ENCODE measurements at regions not wholly inside any gene's neighbourhood (a gene's known extent, or its start where the extent isn't known, plus 50 kb on each side); places are given as distances from the start of the nearest gene placed in this dataset.

DNA sequence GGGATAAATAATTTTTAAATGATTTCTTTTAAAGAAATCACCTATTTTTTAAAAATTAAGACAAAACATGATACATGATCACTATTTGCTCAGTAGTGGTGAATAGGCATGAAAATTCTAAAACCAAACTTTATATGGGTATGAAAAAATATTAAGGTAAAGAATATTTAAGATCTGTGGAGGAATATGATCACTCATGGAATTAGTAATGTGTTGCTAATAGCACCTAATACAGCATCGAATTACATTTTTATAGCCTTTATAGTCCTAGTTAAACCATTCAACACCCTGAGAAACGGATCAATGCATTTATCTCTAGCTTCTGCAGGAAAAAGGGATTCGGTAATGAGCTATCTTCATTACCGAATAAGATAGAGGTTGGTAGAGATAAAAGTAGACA is 373.9 kb downstream of the LRRIQ3 start:
- no peaks in the 10 kb centered on the region for H4K20me1 ChIP-seq (ENCODE audit: insufficient read depth, low read length)
- H3K36me3 Mint-ChIP-seq, result no peaks in the 10 kb centered on the region
- H3K79me2 ChIP-seq (ENCODE audit: insufficient read depth, low read length), result no peaks in the 10 kb centered on the region
- H3K4me1 ChIP-seq (ENCODE audit: control insufficient read depth in 1 of 2, insufficient read depth in 2 of 2, low read length in 2 of 2), result no peaks in the 10 kb centered on the region
- no peak overlapping the region for H3K4me2 ChIP-seq (replicated peaks; ENCODE audit: extremely low read depth, low read length, poor library complexity, severe bottlenecking)
- TF ChIP-seq, protein P1, sequence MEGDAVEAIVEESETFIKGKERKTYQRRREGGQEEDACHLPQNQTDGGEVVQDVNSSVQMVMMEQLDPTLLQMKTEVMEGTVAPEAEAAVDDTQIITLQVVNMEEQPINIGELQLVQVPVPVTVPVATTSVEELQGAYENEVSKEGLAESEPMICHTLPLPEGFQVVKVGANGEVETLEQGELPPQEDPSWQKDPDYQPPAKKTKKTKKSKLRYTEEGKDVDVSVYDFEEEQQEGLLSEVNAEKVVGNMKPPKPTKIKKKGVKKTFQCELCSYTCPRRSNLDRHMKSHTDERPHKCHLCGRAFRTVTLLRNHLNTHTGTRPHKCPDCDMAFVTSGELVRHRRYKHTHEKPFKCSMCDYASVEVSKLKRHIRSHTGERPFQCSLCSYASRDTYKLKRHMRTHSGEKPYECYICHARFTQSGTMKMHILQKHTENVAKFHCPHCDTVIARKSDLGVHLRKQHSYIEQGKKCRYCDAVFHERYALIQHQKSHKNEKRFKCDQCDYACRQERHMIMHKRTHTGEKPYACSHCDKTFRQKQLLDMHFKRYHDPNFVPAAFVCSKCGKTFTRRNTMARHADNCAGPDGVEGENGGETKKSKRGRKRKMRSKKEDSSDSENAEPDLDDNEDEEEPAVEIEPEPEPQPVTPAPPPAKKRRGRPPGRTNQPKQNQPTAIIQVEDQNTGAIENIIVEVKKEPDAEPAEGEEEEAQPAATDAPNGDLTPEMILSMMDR (IDR thresholded peaks at IDR 0.05), result no peak
- H3K27ac Mint-ChIP-seq, result no peak overlapping the region
- no peaks in the 10 kb centered on the region for H3K9me3 ChIP-seq (replicated peaks in 1 of 2; ENCODE audit: control insufficient read depth in 1 of 2, insufficient read depth in 1 of 2, low read length in 2 of 2)
- H3K9me3 Mint-ChIP-seq, result no peaks in the 10 kb centered on the region
- no peaks in the 10 kb centered on the region for H3K36me3 ChIP-seq (replicated peaks in 1 of 2; ENCODE audit: control insufficient read depth in 1 of 2, insufficient read depth in 2 of 2, low read length in 2 of 2)
- H3K4me1 Mint-ChIP-seq, result no peaks in the 10 kb centered on the region
- intact Hi-C loops (cut with micrococcal nuclease), result no loop called here
- H3K27ac ChIP-seq (ENCODE audit: low read depth in 1 of 2, low read length in 2 of 2), result no peak overlapping the region
- no peak for DNase-seq
- H2AFZ ChIP-seq (ENCODE audit: insufficient read depth, low read depth, low read length, poor library complexity, severe bottlenecking), result no peak overlapping the region
- H3K4me3 ChIP-seq (replicated peaks in 1 of 3; ENCODE audit: low read depth in 2 of 3, low read length in 3 of 3), result no peak overlapping the region
- no CpG with 5 or more reads among the region's 4 CpGs for WGBS (ENCODE audit: insufficient coverage)
- no peaks in the 10 kb centered on the region for H3K27me3 Mint-ChIP-seq (ENCODE audit: low read depth in 3 of 3)
- no peak overlapping the region for H3K4me3 Mint-ChIP-seq
- H3K27me3 ChIP-seq (ENCODE audit: control insufficient read depth in 2 of 2, insufficient read depth in 2 of 2, low read length in 2 of 2), result no peaks in the 10 kb centered on the region
- H3K9ac ChIP-seq (ENCODE audit: insufficient read depth, low read length, poor library complexity, severe bottlenecking), result no peak overlapping the region

DNA sequence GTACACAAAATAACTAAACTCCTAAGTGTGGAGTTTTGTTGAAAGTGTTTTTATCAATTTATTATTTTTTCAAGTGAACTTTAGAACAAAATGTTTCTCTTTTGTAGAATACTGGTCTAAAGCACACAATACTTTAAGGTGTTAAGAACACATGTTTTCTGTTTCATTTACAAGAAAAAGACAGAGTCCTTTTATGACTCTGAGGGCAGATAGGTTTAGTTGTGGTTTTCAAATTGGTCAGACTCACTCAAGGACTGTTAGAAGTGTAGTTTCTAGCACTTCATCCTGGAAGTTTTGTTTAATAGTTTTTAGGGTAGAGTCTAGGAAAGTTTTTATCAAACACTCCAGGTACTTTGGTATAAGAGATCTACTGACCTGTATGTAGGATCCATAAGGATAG is 376.5 kb downstream of the LRRIQ3 start:
- Histone ChIP-seq H4K20me1 (ENCODE audit: insufficient read depth, low read length) (no peaks in the 10 kb centered on the region), H3K4me1 (ENCODE audit: control insufficient read depth in 1 of 2, insufficient read depth in 2 of 2, low read length in 2 of 2) (no peaks in the 10 kb centered on the region), H3K79me2 (ENCODE audit: insufficient read depth, low read length) (no peaks in the 10 kb centered on the region), H3K27ac (ENCODE audit: low read depth in 1 of 2, low read length in 2 of 2) (no peak overlapping the region), H3K4me2 (replicated peaks; ENCODE audit: extremely low read depth, low read length, poor library complexity, severe bottlenecking) (no peak overlapping the region), H3K4me3 (replicated peaks in 1 of 3; ENCODE audit: low read depth in 2 of 3, low read length in 3 of 3) (no peak overlapping the region), H3K27me3 (ENCODE audit: control insufficient read depth in 2 of 2, insufficient read depth in 2 of 2, low read length in 2 of 2) (no peaks in the 10 kb centered on the region), H3K9me3 (replicated peaks in 1 of 2; ENCODE audit: control insufficient read depth in 1 of 2, insufficient read depth in 1 of 2, low read length in 2 of 2) (no peaks in the 10 kb centered on the region), H3K36me3 (replicated peaks in 1 of 2; ENCODE audit: control insufficient read depth in 1 of 2, insufficient read depth in 2 of 2, low read length in 2 of 2) (no peaks in the 10 kb centered on the region), H3K9ac (ENCODE audit: insufficient read depth, low read length, poor library complexity, severe bottlenecking) (no peak overlapping the region), H2AFZ (ENCODE audit: insufficient read depth, low read depth, low read length, poor library complexity, severe bottlenecking) (no peak overlapping the region)
- no peak overlapping the region for H3K27ac Mint-ChIP-seq
- intact Hi-C loops (cut with micrococcal nuclease), result no loop called here
- no peaks in the 10 kb centered on the region for H3K36me3 Mint-ChIP-seq
- no peak for DNase-seq
- no peak overlapping the region for H3K4me3 Mint-ChIP-seq
- H3K4me1 Mint-ChIP-seq, result no peaks in the 10 kb centered on the region
- no peaks in the 10 kb centered on the region for H3K27me3 Mint-ChIP-seq (ENCODE audit: low read depth in 3 of 3)
- H3K9me3 Mint-ChIP-seq, result peaks cover 0 to 6% (median 2%) of the 10 kb centered on the region in 7 donors
- TF ChIP-seq, protein P1 (IDR thresholded peaks at IDR 0.05), result no peak
